ENCODE measurements at regions not wholly inside any gene's neighbourhood (a gene's known extent, or its start where the extent isn't known, plus 50 kb on each side); places are given as distances from the start of the nearest gene placed in this dataset.
"Not testable (repeated sequence)": the region's sequence is repeated elsewhere in the genome, so short reads cannot be mapped to it uniquely, and the experiment has no call there.

GRCh38 chr7:49487830-49488140 is 285.7 kb upstream of the VWC2 start:
- intact Hi-C loops (cut with DNase I), result no loop called here
- H3K4me1 ChIP-seq, result no peaks in the 10 kb centered on the region
- H3K9me3 ChIP-seq, result no peaks in the 10 kb centered on the region
- TF ChIP-seq POLR2AphosphoS5 (IDR thresholded peaks at IDR 0.05; ENCODE audit: insufficient read depth in 1 of 2, low read depth in 1 of 2), result no peak
- TF ChIP-seq POLR2A (IDR thresholded peaks at IDR 0.05), result no peak
- no peak for TF ChIP-seq CTCF (IDR thresholded peaks at IDR 0.05)
- no peak for DNase-seq (ENCODE audit: extremely low spot score in 2 of 2)
- H3K27me3 ChIP-seq, result no peaks in the 10 kb centered on the region
- no peaks in the 10 kb centered on the region for H3K36me3 ChIP-seq
- H3K4me3 ChIP-seq, result no peak overlapping the region
- H3K27ac ChIP-seq, result no peak overlapping the region

- no peak for DNase-seq (ENCODE audit: extremely low spot score in 2 of 2)
- Histone ChIP-seq H3K27me3 (no peaks in the 10 kb centered on the region), H3K4me1 (no peaks in the 10 kb centered on the region), H3K36me3 (no peaks in the 10 kb centered on the region), H3K4me3 (no peak overlapping the region), H3K9me3 (no peaks in the 10 kb centered on the region), H3K27ac (no peak overlapping the region)
- TF ChIP-seq CTCF (IDR thresholded peaks at IDR 0.05), result no peak
- TF ChIP-seq POLR2A (IDR thresholded peaks at IDR 0.05), result no peak
- TF ChIP-seq POLR2AphosphoS5 (IDR thresholded peaks at IDR 0.05; ENCODE audit: insufficient read depth in 1 of 2, low read depth in 1 of 2), result no peak
- intact Hi-C loops (cut with DNase I), result no loop called here
These were observed 284.9 kb upstream of the VWC2 start for GRCh38 chr7:49488573-49488972.

GRCh38 chr7:49497471-49497870 is 276.0 kb upstream of the VWC2 start:
- intact Hi-C loops (cut with DNase I), result no loop called here
- no peak for DNase-seq (ENCODE audit: extremely low spot score in 2 of 2)
- no peaks in the 10 kb centered on the region for H3K36me3 ChIP-seq
- H3K27ac ChIP-seq, result no peak overlapping the region
- H3K4me1 ChIP-seq, result no peaks in the 10 kb centered on the region
- H3K4me3 ChIP-seq, result no peak overlapping the region
- no peak for TF ChIP-seq POLR2A (IDR thresholded peaks at IDR 0.05)
- TF ChIP-seq CTCF (IDR thresholded peaks at IDR 0.05), result no peak
- TF ChIP-seq POLR2AphosphoS5 (IDR thresholded peaks at IDR 0.05; ENCODE audit: insufficient read depth in 1 of 2, low read depth in 1 of 2), result no peak
- no peaks in the 10 kb centered on the region for H3K27me3 ChIP-seq
- no peaks in the 10 kb centered on the region for H3K9me3 ChIP-seq

GRCh38 chr7:49500741-49501140 is 272.7 kb upstream of the VWC2 start:
- Histone ChIP-seq H3K36me3 (no peaks in the 10 kb centered on the region), H3K27ac (no peak overlapping the region), H3K9me3 (no peaks in the 10 kb centered on the region), H3K27me3 (no peaks in the 10 kb centered on the region), H3K4me3 (no peak overlapping the region), H3K4me1 (no peaks in the 10 kb centered on the region)
- intact Hi-C loops (cut with DNase I), result no loop called here
- TF ChIP-seq POLR2AphosphoS5 (IDR thresholded peaks at IDR 0.05; ENCODE audit: insufficient read depth in 1 of 2, low read depth in 1 of 2) (no peak), CTCF (IDR thresholded peaks at IDR 0.05) (no peak), POLR2A (IDR thresholded peaks at IDR 0.05) (no peak)
- DNase-seq (ENCODE audit: extremely low spot score in 2 of 2), result no peak

- H3K27ac ChIP-seq; H3K27me3 ChIP-seq; H3K9me3 ChIP-seq; intact Hi-C loops (cut with DNase I); H3K4me1 ChIP-seq; H3K4me3 ChIP-seq; DNase-seq (ENCODE audit: extremely low spot score in 2 of 2); H3K36me3 ChIP-seq: not testable (repeated sequence)
These were observed 266.2 kb upstream of the VWC2 start for GRCh38 chr7:49507206-49507605.

- no peaks in the 10 kb centered on the region for H3K9me3 ChIP-seq
- H3K4me3 ChIP-seq, result no peak overlapping the region
- no peak for TF ChIP-seq CTCF (IDR thresholded peaks at IDR 0.05)
- no peak for TF ChIP-seq POLR2AphosphoS5 (IDR thresholded peaks at IDR 0.05; ENCODE audit: insufficient read depth in 1 of 2, low read depth in 1 of 2)
- no peak for TF ChIP-seq POLR2A (IDR thresholded peaks at IDR 0.05)
- H3K27ac ChIP-seq, result no peak overlapping the region
- H3K36me3 ChIP-seq, result no peaks in the 10 kb centered on the region
- no peak for DNase-seq (ENCODE audit: extremely low spot score in 2 of 2)
- H3K4me1 ChIP-seq, result no peaks in the 10 kb centered on the region
- H3K27me3 ChIP-seq, result no peaks in the 10 kb centered on the region
- intact Hi-C loops (cut with DNase I), result no loop called here
These were observed 259.5 kb upstream of the VWC2 start for GRCh38 chr7:49513911-49514310.
